HG02884 (cell line): ENCODE measurements at regions not wholly inside any gene's neighbourhood (a gene's known extent, or its start where the extent isn't known, plus 50 kb on each side); places are given as distances from the start of the nearest gene placed in this dataset.
"Not testable (repeated sequence)": the region's sequence is repeated elsewhere in the genome, so short reads cannot be mapped to it uniquely, and the experiment has no call there.

ENCODE experiments used
- ATAC-seq: cut with Tn5 transposase; IDR thresholded peaks from one replicate; pipeline ENCODE4 v1.9.1; 2021; ENCODE audit warnings: mild to moderate bottlenecking, moderate library complexity; ENCODE audit not compliant: unreplicated experiment

GRCh38 chr13:50720861-50721671 is 122.4 kb downstream of the DLEU7 start:
- ATAC-seq = no peak

- no peak for ATAC-seq
Observed at GRCh38 chr13:50721672-50721992, 121.9 kb downstream of the DLEU7 start.

GRCh38 chr13:50722440-50723125 is 120.9 kb downstream of the DLEU7 start:
- ATAC-seq = no peak

GRCh38 chr13:50724438-50724837 is 119.1 kb downstream of the DLEU7 start:
- ATAC-seq = no peak

- ATAC-seq = no peak
Observed at GRCh38 chr13:50724913-50725312, 118.6 kb downstream of the DLEU7 start.

- no peak for ATAC-seq
Observed at GRCh38 chr13:50726164-50726563, 117.3 kb downstream of the DLEU7 start.

- ATAC-seq = no peak
Observed at GRCh38 chr13:50729177-50729576, 114.3 kb downstream of the DLEU7 start.

GRCh38 chr13:50730496-50731351 is 112.8 kb downstream of the DLEU7 start:
- ATAC-seq = no peak

- ATAC-seq = no peak
Observed at GRCh38 chr13:50731400-50731799, 112.1 kb downstream of the DLEU7 start.

- no peak for ATAC-seq
Observed at GRCh38 chr13:50732712-50733111, 110.8 kb downstream of the DLEU7 start.

- ATAC-seq = no peak
Observed at GRCh38 chr13:50733392-50733791, 110.1 kb downstream of the DLEU7 start.

- ATAC-seq = no peak
Observed at GRCh38 chr13:50735071-50735470, 108.4 kb downstream of the DLEU7 start.

- ATAC-seq = no peak
Observed at GRCh38 chr13:50740052-50740741, 103.3 kb downstream of the DLEU7 start.

GRCh38 chr13:50742353-50742752 is 101.1 kb downstream of the DLEU7 start:
- ATAC-seq = no peak

GRCh38 chr13:50742968-50743367 is 100.5 kb downstream of the DLEU7 start:
- ATAC-seq = no peak

GRCh38 chr13:50744116-50744660 is 99.3 kb downstream of the DLEU7 start:
- ATAC-seq = no peak

- no peak for ATAC-seq
Observed at GRCh38 chr13:50745542-50746115, 97.9 kb downstream of the DLEU7 start.

- no peak for ATAC-seq
Observed at GRCh38 chr13:50747737-50748350, 95.6 kb downstream of the DLEU7 start.

- ATAC-seq = not testable (repeated sequence)
Observed at GRCh38 chr13:50753221-50753620, 90.3 kb downstream of the DLEU7 start.
